IPS DF 6.9 (cell line): ENCODE measurements at regions not wholly inside any gene's neighbourhood (a gene's known extent, or its start where the extent isn't known, plus 50 kb on each side); places are given as distances from the start of the nearest gene placed in this dataset.
"Not testable (repeated sequence)": the region's sequence is repeated elsewhere in the genome, so short reads cannot be mapped to it uniquely, and the experiment has no call there.

Experiments
- DNase-seq: peaks from one replicate; pipeline ENCODE4 v3.0.0-alpha.2; 2013; ENCODE audit warnings: low read depth, low spot score
- H3K27ac ChIP-seq: one replicate; pipeline ENCODE4 v1.5.1; 2013; ENCODE audit warnings: low read length, control low read depth
- H3K27me3 ChIP-seq: 2 replicates; pipeline ENCODE4 v1.6.1; 2013; ENCODE audit warnings: mild to moderate bottlenecking, low read length; ENCODE audit not compliant: control insufficient read depth, insufficient read depth
- H3K36me3 ChIP-seq: 2 replicates; pipeline ENCODE4 v1.6.1; 2013; ENCODE audit warnings: low read length; ENCODE audit not compliant: control insufficient read depth, insufficient read depth
- H3K4me1 ChIP-seq: 2 replicates; pipeline ENCODE4 v1.6.1; 2013; ENCODE audit warnings: low read length; ENCODE audit not compliant: control insufficient read depth, insufficient read depth
- H3K4me3 ChIP-seq: 2 replicates; pipeline ENCODE4 v1.5.1; 2013; ENCODE audit warnings: mild to moderate bottlenecking, low read length
- H3K9me3 ChIP-seq: 2 replicates; pipeline ENCODE4 v1.6.1; 2013; ENCODE audit warnings: low read length, inconsistent platforms; ENCODE audit not compliant: control insufficient read depth, insufficient read depth
- WGBS: extraction: QIAGEN DNeasy Blood & Tissue Kit; methylation state at CpG from one replicate; pipeline ENCODE4 v1.1.7; 2013; ENCODE audit warnings: mixed read lengths, missing lambda C conversion rate; ENCODE audit not compliant: insufficient read length, insufficient coverage; 5-methylcytosine and 5-hydroxymethylcytosine counted together

DNA sequence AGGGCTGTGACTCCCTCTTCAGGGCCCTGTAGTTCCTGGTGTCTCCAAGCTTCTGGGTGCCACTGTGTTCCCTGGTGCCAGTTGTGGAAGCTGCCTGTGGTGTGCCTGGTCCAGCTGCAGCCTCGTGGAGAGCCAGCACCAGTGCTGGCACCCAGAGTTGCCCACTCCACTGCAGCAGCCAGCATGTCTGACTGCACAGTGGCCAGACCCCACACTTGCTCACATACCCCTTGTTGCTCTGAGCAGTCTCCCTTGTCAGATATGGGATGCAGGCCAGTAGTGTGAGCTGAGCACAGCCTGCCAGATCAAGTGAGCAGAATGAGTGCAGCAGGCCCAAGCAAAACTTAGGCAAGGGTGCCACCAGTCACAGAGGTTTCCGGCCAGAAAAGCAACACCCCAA, 108.6 kb downstream of the ZMAT1 start:
- H3K27me3 ChIP-seq = no peaks in the 10 kb centered on the region
- no CpG with 5 or more reads among the region's 2 CpGs for WGBS
- DNase-seq = no peak
- no peaks in the 10 kb centered on the region for H3K4me1 ChIP-seq
- H3K36me3 ChIP-seq = no peaks in the 10 kb centered on the region
- H3K4me3 ChIP-seq = no peak overlapping the region
- H3K9me3 ChIP-seq = no peaks in the 10 kb centered on the region
- no peak overlapping the region for H3K27ac ChIP-seq

GRCh38 chrX:101817739-101818138, 114.1 kb downstream of the ZMAT1 start:
- H3K4me1 ChIP-seq, H3K27ac ChIP-seq, H3K9me3 ChIP-seq, DNase-seq, H3K36me3 ChIP-seq, H3K4me3 ChIP-seq, H3K27me3 ChIP-seq: not testable (repeated sequence)
- no CpG with 5 or more reads among the region's 1 CpG for WGBS

DNA sequence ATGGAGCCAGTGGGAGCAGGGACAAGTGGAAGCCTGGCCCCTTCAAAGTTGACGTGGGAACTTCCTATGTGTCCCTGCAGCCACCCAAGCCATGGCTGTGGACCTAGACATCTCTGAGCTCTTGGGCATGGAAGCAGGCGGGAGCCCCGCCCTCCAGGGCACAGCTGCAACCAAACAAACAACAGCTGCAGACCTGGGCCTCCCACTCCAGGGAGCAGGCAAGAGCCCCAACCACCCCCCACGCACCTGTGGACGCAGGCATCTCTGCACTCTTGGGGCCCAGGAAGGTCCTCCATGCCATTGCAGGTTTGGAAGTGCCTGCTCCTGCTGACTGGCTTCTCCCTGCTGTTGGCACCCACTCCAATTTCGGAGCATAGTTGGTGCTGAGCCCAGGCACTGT, 118.6 kb downstream of the ZMAT1 start:
- Histone ChIP-seq H3K9me3 (no peaks in the 10 kb centered on the region), H3K4me3 (no peak overlapping the region), H3K4me1 (no peaks in the 10 kb centered on the region; the same call in 1 of the 2 replicates), H3K36me3 (no peaks in the 10 kb centered on the region), H3K27ac (no peak overlapping the region), H3K27me3 (no peaks in the 10 kb centered on the region)
- DNase-seq = no peak
- no CpG with 5 or more reads among the region's 6 CpGs for WGBS

DNA sequence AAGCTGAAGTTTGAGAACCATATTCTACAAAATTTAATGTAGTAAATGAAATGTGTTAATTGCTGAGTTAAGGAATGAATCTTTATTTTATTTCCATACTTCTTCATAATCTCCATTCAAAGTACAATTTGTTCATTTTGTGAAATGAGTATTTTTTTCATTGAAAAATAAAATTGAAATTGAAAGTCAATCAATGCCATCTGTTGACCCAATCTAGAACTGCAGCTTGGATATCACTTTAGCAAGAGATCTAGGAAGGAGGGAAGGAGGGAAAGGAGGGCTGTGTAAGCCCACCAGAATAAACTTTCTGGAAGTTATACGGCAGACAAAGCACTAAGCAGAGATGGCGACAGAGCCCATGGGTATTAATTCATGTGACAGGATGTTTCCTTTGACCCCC, 128.4 kb downstream of the ZMAT1 start:
- H3K9me3 ChIP-seq = no peaks in the 10 kb centered on the region

DNA sequence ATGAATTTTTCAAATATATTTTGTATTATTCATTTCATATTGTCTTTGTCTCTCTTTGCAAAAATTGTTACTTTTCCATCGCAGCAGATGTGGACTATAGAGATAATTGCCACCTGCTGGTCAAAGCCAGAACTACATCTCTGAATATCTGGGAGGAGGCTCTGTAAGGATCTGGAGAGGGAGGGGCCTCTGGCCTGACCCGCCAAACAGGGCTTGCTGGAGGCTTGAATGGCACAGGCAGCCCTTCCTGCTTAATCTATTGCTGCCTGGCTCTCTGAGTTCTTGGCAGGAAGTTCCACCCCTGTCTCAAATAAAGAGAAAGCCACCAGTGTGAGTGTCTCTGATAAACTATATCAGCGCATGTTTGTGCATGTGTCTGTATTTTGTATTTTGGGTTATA, 132.4 kb downstream of the ZMAT1 start:
- no CpG with 5 or more reads among the region's 3 CpGs for WGBS
- Histone ChIP-seq H3K4me1 (no peaks in the 10 kb centered on the region), H3K4me3 (no peak overlapping the region), H3K27ac (no peak overlapping the region), H3K9me3 (no peaks in the 10 kb centered on the region), H3K36me3 (no peaks in the 10 kb centered on the region), H3K27me3 (no peaks in the 10 kb centered on the region)
- DNase-seq = peak; percentile 55

More for the DNA sequence above, 128.4 kb downstream of the ZMAT1 start:
- DNase-seq = no peak
- Histone ChIP-seq H3K4me1 (no peaks in the 10 kb centered on the region), H3K36me3 (no peaks in the 10 kb centered on the region), H3K4me3 (no peak overlapping the region), H3K27ac (no peak overlapping the region), H3K27me3 (no peaks in the 10 kb centered on the region)
- no CpG with 5 or more reads among the region's 2 CpGs for WGBS

DNA sequence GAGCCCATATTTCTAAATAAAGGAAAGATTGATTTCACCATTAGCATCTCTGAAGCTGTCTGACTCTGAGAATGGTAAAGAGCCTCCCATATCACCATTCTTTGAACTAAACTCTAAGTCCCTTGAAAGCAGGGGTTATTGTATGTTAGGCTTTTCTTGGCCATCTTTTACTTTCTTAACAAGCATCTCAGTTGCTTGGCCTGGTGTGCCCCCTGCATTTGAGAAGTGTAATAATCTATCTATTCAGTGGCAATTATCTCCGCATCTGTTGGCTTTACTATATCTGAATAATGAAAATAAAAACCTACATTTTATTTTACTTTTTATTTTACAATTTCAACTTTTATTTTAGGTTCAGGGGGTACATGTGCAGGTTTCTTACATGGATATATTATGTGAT, 128.3 kb upstream of the ARMCX2 start:
- DNase-seq = no peak
- no peaks in the 10 kb centered on the region for H3K9me3 ChIP-seq
- no peaks in the 10 kb centered on the region for H3K27me3 ChIP-seq
- no peaks in the 10 kb centered on the region for H3K36me3 ChIP-seq
- H3K27ac ChIP-seq = no peak overlapping the region
- H3K4me1 ChIP-seq = no peaks in the 10 kb centered on the region
- WGBS = no CpG with 5 or more reads among the region's 1 CpG
- no peak overlapping the region for H3K4me3 ChIP-seq

DNA sequence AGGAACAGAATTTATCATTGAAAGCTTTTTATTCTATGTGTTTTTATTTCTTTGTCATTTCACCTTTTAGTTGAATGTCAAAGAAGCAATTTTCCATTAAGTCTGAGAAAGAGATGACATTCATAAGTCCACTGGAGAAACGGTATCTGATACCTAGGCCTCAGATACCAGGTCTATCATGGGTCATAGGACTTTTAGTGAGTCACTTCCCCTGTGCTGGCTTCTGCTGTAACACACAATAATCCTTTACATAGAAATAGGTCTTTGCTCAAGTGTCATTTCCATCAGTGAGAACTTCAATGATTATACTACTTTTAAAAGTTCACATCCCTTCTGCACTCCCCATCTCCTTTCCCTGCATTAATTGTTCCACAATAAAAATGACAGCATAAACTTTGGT, 125.5 kb upstream of the ARMCX2 start:
- Histone ChIP-seq H3K27ac (no peak overlapping the region), H3K4me1 (no peaks in the 10 kb centered on the region), H3K27me3 (no peaks in the 10 kb centered on the region), H3K9me3 (no peaks in the 10 kb centered on the region), H3K4me3 (no peak overlapping the region), H3K36me3 (no peaks in the 10 kb centered on the region)
- WGBS = no CpG with 5 or more reads among the region's 1 CpG
- no peak for DNase-seq

- H3K4me1 ChIP-seq, H3K4me3 ChIP-seq, H3K27ac ChIP-seq, DNase-seq, H3K36me3 ChIP-seq, H3K27me3 ChIP-seq, H3K9me3 ChIP-seq: not testable (repeated sequence)
- WGBS = no CpG with 5 or more reads among the region's 19 CpGs
Measured at GRCh38 chrX:101780421-101780820, 120.8 kb upstream of the ARMCX2 start.

DNA sequence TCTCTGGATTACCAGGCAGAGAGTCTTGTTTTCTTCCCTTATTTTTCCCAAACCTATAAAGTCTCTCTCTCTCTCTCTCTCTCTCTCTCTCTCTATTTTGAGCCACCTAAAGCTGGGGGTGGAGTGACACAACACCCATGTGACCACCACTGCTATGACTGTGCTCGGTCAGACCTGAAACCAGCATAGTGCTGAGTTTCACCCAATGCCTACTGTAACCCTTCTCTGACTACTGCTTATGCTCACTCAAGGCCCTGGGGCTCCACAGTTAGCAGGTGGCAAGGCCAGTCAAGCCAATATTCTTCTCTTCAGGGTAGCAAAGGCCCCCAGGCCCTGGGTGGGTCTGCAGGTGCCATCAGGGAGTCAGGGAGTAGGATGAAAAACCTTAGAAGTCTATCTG, 114.7 kb upstream of the ARMCX2 start:
- H3K4me3 ChIP-seq = no peak overlapping the region
- DNase-seq = no peak
- H3K9me3 ChIP-seq = no peaks in the 10 kb centered on the region
- H3K4me1 ChIP-seq = no peaks in the 10 kb centered on the region
- WGBS = no CpG with 5 or more reads among the region's 1 CpG
- no peaks in the 10 kb centered on the region for H3K36me3 ChIP-seq
- no peaks in the 10 kb centered on the region for H3K27me3 ChIP-seq
- no peak overlapping the region for H3K27ac ChIP-seq

GRCh38 chrX:101764538-101764937, 104.9 kb upstream of the ARMCX2 start:
- H3K27me3 ChIP-seq = no peaks in the 10 kb centered on the region
- no CpG with 5 or more reads among the region's 4 CpGs for WGBS
- no peak overlapping the region for H3K4me3 ChIP-seq
- no peaks in the 10 kb centered on the region for H3K4me1 ChIP-seq
- H3K9me3 ChIP-seq = no peaks in the 10 kb centered on the region
- H3K27ac ChIP-seq = no peak overlapping the region
- DNase-seq = no peak
- no peaks in the 10 kb centered on the region for H3K36me3 ChIP-seq

- WGBS = no CpG with 5 or more reads among the region's 1 CpG
- Histone ChIP-seq H3K27ac (no peak overlapping the region), H3K27me3 (no peaks in the 10 kb centered on the region), H3K9me3 (no peaks in the 10 kb centered on the region), H3K36me3 (no peaks in the 10 kb centered on the region), H3K4me3 (no peak overlapping the region), H3K4me1 (no peaks in the 10 kb centered on the region)
- DNase-seq = peak; percentile 33
Measured at GRCh38 chrX:101759000-101759399, 99.3 kb upstream of the ARMCX2 start.
